ENCODE measurements at regions not wholly inside any gene's neighbourhood (a gene's known extent, or its start where the extent isn't known, plus 50 kb on each side); places are given as distances from the start of the nearest gene placed in this dataset.

- TF ChIP-seq GATA1 (IDR thresholded peaks at IDR 0.05; ENCODE audit: low read depth, low read length) (no peak), POLR2A (IDR thresholded peaks at IDR 0.05; ENCODE audit: low read length) (no peak)
- no peak for DNase-seq
Measured at GRCh38 chr17:55829995-55830612, 79.3 kb downstream of the PCTP start.

GRCh38 chr17:55830699-55831471 lies 80.0 kb downstream of the PCTP start:
- TF ChIP-seq GATA1 (IDR thresholded peaks at IDR 0.05; ENCODE audit: low read depth, low read length), result no peak
- TF ChIP-seq POLR2A (IDR thresholded peaks at IDR 0.05; ENCODE audit: low read length), result no peak

GRCh38 chr17:55833306-55833705 lies 82.5 kb downstream of the PCTP start:
- TF ChIP-seq POLR2A (IDR thresholded peaks at IDR 0.05; ENCODE audit: low read length) (no peak), GATA1 (IDR thresholded peaks at IDR 0.05; ENCODE audit: low read depth, low read length) (no peak)
- DNase-seq, result no peak

More at GRCh38 chr17:55830699-55831471, 80.0 kb downstream of the PCTP start:
- DNase-seq, result no peak

- TF ChIP-seq POLR2A (IDR thresholded peaks at IDR 0.05; ENCODE audit: low read length) (no peak), GATA1 (IDR thresholded peaks at IDR 0.05; ENCODE audit: low read depth, low read length) (no peak)
- no peak for DNase-seq
Measured at GRCh38 chr17:55842405-55843158, 91.7 kb downstream of the PCTP start.

GRCh38 chr17:55843785-55844184 lies 92.9 kb downstream of the PCTP start:
- TF ChIP-seq POLR2A (IDR thresholded peaks at IDR 0.05; ENCODE audit: low read length) (no peak), GATA1 (IDR thresholded peaks at IDR 0.05; ENCODE audit: low read depth, low read length) (no peak)
- no peak for DNase-seq

- TF ChIP-seq POLR2A (IDR thresholded peaks at IDR 0.05; ENCODE audit: low read length) (no peak), GATA1 (IDR thresholded peaks at IDR 0.05; ENCODE audit: low read depth, low read length) (no peak)
- DNase-seq, result peak; percentile 7 to 18
Measured at GRCh38 chr17:55845385-55845784, 94.5 kb downstream of the PCTP start.

GRCh38 chr17:55846745-55847144 lies 95.9 kb downstream of the PCTP start:
- TF ChIP-seq GATA1 (IDR thresholded peaks at IDR 0.05; ENCODE audit: low read depth, low read length) (no peak), POLR2A (IDR thresholded peaks at IDR 0.05; ENCODE audit: low read length) (no peak)
- no peak for DNase-seq

- no peak for TF ChIP-seq POLR2A (IDR thresholded peaks at IDR 0.05; ENCODE audit: low read length)
- no peak for TF ChIP-seq GATA1 (IDR thresholded peaks at IDR 0.05; ENCODE audit: low read depth, low read length)
- DNase-seq, result no peak
Measured at GRCh38 chr17:55852734-55853133, 101.9 kb downstream of the PCTP start.

GRCh38 chr17:55859301-55859795 lies 108.5 kb downstream of the PCTP start:
- DNase-seq, result no peak
- TF ChIP-seq POLR2A (IDR thresholded peaks at IDR 0.05; ENCODE audit: low read length), result no peak
- TF ChIP-seq GATA1 (IDR thresholded peaks at IDR 0.05; ENCODE audit: low read depth, low read length), result no peak

- DNase-seq, result no peak
- no peak for TF ChIP-seq POLR2A (IDR thresholded peaks at IDR 0.05; ENCODE audit: low read length)
- TF ChIP-seq GATA1 (IDR thresholded peaks at IDR 0.05; ENCODE audit: low read depth, low read length), result no peak
Measured at GRCh38 chr17:55865072-55865762, 114.4 kb downstream of the PCTP start.

- DNase-seq, result no peak
- TF ChIP-seq POLR2A (IDR thresholded peaks at IDR 0.05; ENCODE audit: low read length), result no peak
- no peak for TF ChIP-seq GATA1 (IDR thresholded peaks at IDR 0.05; ENCODE audit: low read depth, low read length)
Measured at GRCh38 chr17:55870044-55870443, 119.2 kb downstream of the PCTP start.

GRCh38 chr17:55872374-55872773 lies 121.5 kb downstream of the PCTP start:
- DNase-seq, result no peak
- TF ChIP-seq POLR2A (IDR thresholded peaks at IDR 0.05; ENCODE audit: low read length) (no peak), GATA1 (IDR thresholded peaks at IDR 0.05; ENCODE audit: low read depth, low read length) (no peak)

- no peak for DNase-seq
- TF ChIP-seq POLR2A (IDR thresholded peaks at IDR 0.05; ENCODE audit: low read length), result no peak
- no peak for TF ChIP-seq GATA1 (IDR thresholded peaks at IDR 0.05; ENCODE audit: low read depth, low read length)
Measured at GRCh38 chr17:55873017-55873758, 122.3 kb downstream of the PCTP start.

Data from erythroblast (primary cell).